Right atrium auricular region (tissue), 2 donors: ENCODE measurements at regions not wholly inside any gene's neighbourhood (a gene's known extent, or its start where the extent isn't known, plus 50 kb on each side); places are given as distances from the start of the nearest gene placed in this dataset.

Experiments used
- DNase-seq: peaks from one replicate; pipeline ENCODE4 v3.0.0-alpha.2; 2019; ENCODE audit warnings: low spot score
- H3K27ac ChIP-seq, 2 donors: fragments of 200-600 bp; sonication (generic); 1 replicate in 1 of 2; 2 replicates in 1 of 2; pipeline ENCODE4 v1.5.1; 2016 to 2019
- H3K27me3 ChIP-seq, 2 donors: fragments of 200-600 bp; sonication (generic); one replicate each; pipeline versions ENCODE4 v1.5.1 to v1.6.0; 2017 to 2019
- H3K36me3 ChIP-seq: fragments of 200-600 bp; sonication (generic); one replicate; pipeline ENCODE4 v1.5.1; 2016
- H3K4me1 ChIP-seq, 2 donors: fragments of 200-600 bp; sonication (generic); one replicate each; pipeline versions ENCODE4 v1.5.1 to v1.6.0; 2017 to 2019
- H3K4me3 ChIP-seq, 2 donors: fragments of 200-600 bp; sonication (generic); 1 replicate in 1 of 2; 2 replicates in 1 of 2; pipeline ENCODE4 v1.5.1; 2017 to 2019; ENCODE audit warnings: mild to moderate bottlenecking in 1 of 2, moderate library complexity in 1 of 2
- H3K9me3 ChIP-seq, 2 donors: fragments of 200-600 bp; sonication (generic); one replicate each; pipeline ENCODE4 v1.5.1; 2019
- TF ChIP-seq, protein P1 (sequence below), 2 donors: fragments of 200-600 bp; sonication (generic); IDR thresholded peaks; one replicate each; pipeline ENCODE4 v1.5.1; 2019; ENCODE audit warnings: antibody characterized with exemption in 2 of 2

DNA sequence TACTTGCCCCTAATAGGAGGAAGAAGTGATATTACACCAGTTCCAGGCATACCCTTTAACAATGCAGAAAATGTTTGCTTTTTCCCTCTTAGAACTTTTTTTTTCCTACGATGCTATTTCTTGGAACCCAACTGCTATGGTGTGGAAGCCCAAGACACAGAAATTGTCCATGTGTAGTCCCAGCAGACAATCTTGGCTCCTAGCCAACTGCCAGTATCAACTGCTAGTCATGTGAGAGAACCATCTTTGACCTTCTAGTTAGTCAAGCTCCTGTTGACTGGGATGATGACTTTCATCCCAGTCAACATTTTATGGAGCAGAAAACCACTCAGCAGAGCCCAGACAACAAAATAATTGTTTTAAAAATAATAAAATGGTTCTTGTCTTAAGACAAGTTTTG lies 532.4 kb downstream of the TLR4 start:
- H3K27ac ChIP-seq = no peak overlapping the region
- TF ChIP-seq, protein P1, sequence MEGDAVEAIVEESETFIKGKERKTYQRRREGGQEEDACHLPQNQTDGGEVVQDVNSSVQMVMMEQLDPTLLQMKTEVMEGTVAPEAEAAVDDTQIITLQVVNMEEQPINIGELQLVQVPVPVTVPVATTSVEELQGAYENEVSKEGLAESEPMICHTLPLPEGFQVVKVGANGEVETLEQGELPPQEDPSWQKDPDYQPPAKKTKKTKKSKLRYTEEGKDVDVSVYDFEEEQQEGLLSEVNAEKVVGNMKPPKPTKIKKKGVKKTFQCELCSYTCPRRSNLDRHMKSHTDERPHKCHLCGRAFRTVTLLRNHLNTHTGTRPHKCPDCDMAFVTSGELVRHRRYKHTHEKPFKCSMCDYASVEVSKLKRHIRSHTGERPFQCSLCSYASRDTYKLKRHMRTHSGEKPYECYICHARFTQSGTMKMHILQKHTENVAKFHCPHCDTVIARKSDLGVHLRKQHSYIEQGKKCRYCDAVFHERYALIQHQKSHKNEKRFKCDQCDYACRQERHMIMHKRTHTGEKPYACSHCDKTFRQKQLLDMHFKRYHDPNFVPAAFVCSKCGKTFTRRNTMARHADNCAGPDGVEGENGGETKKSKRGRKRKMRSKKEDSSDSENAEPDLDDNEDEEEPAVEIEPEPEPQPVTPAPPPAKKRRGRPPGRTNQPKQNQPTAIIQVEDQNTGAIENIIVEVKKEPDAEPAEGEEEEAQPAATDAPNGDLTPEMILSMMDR (IDR thresholded peaks at IDR 0.05) = no peak
- H3K27me3 ChIP-seq = no peaks in the 10 kb centered on the region
- no peaks in the 10 kb centered on the region for H3K36me3 ChIP-seq
- no peaks in the 10 kb centered on the region for H3K4me1 ChIP-seq
- no peak for DNase-seq
- H3K4me3 ChIP-seq = no peak overlapping the region
- H3K9me3 ChIP-seq = peaks cover 0 to 18% of the 10 kb centered on the region in 2 donors

DNA sequence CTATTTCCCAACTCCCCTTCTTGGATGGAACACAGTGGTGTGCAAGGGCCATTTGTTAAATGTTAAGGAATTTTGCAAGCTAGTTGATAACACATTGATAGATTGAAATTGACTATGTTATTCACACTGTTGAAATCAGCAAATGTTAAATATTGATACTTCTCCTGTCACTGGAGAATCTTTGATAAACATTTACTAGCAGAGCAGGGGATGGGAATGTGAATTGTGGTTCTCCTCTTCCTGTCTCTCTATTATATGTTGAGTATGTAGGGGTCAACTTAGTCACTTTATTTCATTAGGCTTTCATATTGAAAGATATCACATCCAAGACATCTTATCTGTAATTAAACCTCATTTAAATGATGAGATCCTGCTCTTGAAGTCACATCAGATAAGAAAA lies 533.9 kb downstream of the TLR4 start:
- H3K4me1 ChIP-seq = no peaks in the 10 kb centered on the region
- no peaks in the 10 kb centered on the region for H3K27me3 ChIP-seq
- TF ChIP-seq, protein P1 (IDR thresholded peaks at IDR 0.05) = no peak

GRCh38 chr9:118252027-118252426 lies 547.8 kb downstream of the TLR4 start:
- DNase-seq = no peak
- H3K27ac ChIP-seq = no peak overlapping the region
- H3K36me3 ChIP-seq = no peaks in the 10 kb centered on the region
- no peaks in the 10 kb centered on the region for H3K4me1 ChIP-seq
- no peaks in the 10 kb centered on the region for H3K27me3 ChIP-seq
- TF ChIP-seq, protein P1 (IDR thresholded peaks at IDR 0.05) = no peak
- no peak overlapping the region for H3K4me3 ChIP-seq
- peaks cover 0 to 18% of the 10 kb centered on the region in 2 donors for H3K9me3 ChIP-seq

More for the DNA sequence above, 533.9 kb downstream of the TLR4 start:
- H3K4me3 ChIP-seq = no peak overlapping the region
- peaks cover 0 to 18% of the 10 kb centered on the region in 2 donors for H3K9me3 ChIP-seq
- H3K27ac ChIP-seq = no peak overlapping the region
- no peak for DNase-seq
- no peaks in the 10 kb centered on the region for H3K36me3 ChIP-seq

DNA sequence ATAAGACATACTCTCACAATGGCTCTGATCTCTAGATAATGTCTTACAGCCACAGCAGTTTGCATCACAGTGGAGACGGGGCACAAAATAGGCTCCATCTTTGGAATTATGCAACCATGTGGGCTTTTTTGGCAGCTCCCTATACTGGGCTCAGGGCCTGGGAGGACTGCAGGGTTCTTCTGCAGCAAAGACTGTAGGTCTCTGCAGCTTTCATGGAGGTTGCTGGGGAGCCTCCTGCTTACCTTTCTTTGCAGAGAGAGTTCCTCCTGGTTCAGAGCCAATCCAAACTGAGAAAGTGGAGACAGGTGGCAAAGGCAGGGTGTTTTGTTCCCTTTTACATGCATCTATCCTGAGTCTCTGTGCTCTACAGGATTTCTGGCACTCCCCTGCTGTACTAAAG lies 558.0 kb downstream of the TLR4 start:
- Histone ChIP-seq H3K27me3 (no peaks in the 10 kb centered on the region), H3K9me3 (peaks cover 0 to 20% of the 10 kb centered on the region in 2 donors), H3K27ac (no peak overlapping the region), H3K4me3 (no peak overlapping the region), H3K4me1 (no peaks in the 10 kb centered on the region), H3K36me3 (no peaks in the 10 kb centered on the region)
- TF ChIP-seq, protein P1 (IDR thresholded peaks at IDR 0.05) = no peak
- no peak for DNase-seq

DNA sequence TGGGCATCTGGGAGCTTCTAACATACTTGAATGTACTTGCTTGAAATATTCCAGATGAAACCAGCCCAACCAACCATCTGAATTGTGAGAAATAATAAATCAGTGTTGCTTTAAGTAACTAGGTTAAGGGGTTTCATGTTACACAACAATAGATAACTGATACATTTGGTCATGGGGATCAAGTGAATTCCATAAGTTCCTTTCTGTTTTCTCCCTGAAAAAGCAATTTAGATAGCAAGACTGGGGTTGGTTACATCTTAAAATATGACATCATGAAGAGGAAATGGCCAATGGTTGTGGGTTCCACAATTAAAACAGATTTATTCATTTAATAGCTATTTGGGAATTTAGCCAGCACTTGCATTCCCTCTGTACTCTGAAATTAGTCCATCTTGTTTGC lies 559.7 kb downstream of the TLR4 start:
- TF ChIP-seq, protein P1 (IDR thresholded peaks at IDR 0.05) = no peak
- no peak overlapping the region for H3K4me3 ChIP-seq
- H3K27ac ChIP-seq = no peak overlapping the region

DNA sequence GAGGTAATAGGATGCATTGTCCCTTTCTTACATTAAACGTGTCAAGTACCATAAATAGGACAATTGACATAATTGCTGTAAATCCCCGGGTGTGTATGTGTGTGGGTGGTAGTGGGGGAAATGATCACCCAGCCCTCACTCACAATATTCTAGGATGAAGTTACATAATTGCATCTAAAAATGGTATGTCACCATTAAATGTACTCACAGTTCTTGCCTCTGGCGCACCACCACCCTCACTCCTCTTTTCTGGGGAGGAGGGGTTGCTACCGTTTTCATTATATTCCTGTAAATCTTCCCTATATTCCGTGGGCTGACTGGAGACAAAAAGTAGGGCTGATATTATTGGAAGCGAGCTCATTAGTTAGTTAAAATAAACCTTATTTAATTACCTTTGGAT lies 563.8 kb downstream of the TLR4 start:
- no peak for DNase-seq
- Histone ChIP-seq H3K9me3 (no peaks in the 10 kb centered on the region), H3K4me1 (no peaks in the 10 kb centered on the region), H3K27me3 (no peaks in the 10 kb centered on the region), H3K27ac (no peak overlapping the region), H3K4me3 (no peak overlapping the region), H3K36me3 (no peaks in the 10 kb centered on the region)
- TF ChIP-seq, protein P1 (IDR thresholded peaks at IDR 0.05) = no peak

More for the DNA sequence above, 559.7 kb downstream of the TLR4 start:
- H3K9me3 ChIP-seq = peaks cover 0 to 15% of the 10 kb centered on the region in 2 donors
- no peak for DNase-seq
- no peaks in the 10 kb centered on the region for H3K27me3 ChIP-seq
- no peaks in the 10 kb centered on the region for H3K4me1 ChIP-seq
- H3K36me3 ChIP-seq = no peaks in the 10 kb centered on the region
